H9 (cell line): ENCODE measurements at regions not wholly inside any gene's neighbourhood (a gene's known extent, or its start where the extent isn't known, plus 50 kb on each side); places are given as distances from the start of the nearest gene placed in this dataset.

Experiments used
- DNase-seq: peaks from one replicate; pipeline ENCODE4 v3.0.0-alpha.2; 2017
- H2AFZ ChIP-seq: one replicate; pipeline ENCODE4 v1.6.1; 2013; ENCODE audit warnings: mild to moderate bottlenecking, low read length, control low read depth, moderate library complexity
- H2AK5ac ChIP-seq: 2 replicates; pipeline ENCODE4 v1.6.1; 2013; ENCODE audit warnings: low read length, control low read depth, mixed read lengths; ENCODE audit not compliant: insufficient read length
- H2BK120ac ChIP-seq: one replicate; pipeline ENCODE4 v1.6.1; 2013; ENCODE audit warnings: low read depth, mild to moderate bottlenecking, low read length, control low read depth, inconsistent platforms; ENCODE audit not compliant: poor library complexity, severe bottlenecking
- H2BK12ac ChIP-seq: 2 replicates; pipeline ENCODE4 v1.6.1; 2013; ENCODE audit warnings: low read length, control low read depth, mixed read lengths, low read depth; ENCODE audit not compliant: insufficient read length
- H2BK15ac ChIP-seq: 2 replicates; pipeline ENCODE4 v1.6.1; 2013; ENCODE audit warnings: low read depth, low read length, control low read depth
- H2BK20ac ChIP-seq: one replicate; pipeline ENCODE4 v1.6.1; 2013; ENCODE audit warnings: low read depth, mild to moderate bottlenecking, low read length, control low read depth, inconsistent platforms; ENCODE audit not compliant: poor library complexity, severe bottlenecking
- H2BK5ac ChIP-seq: 2 replicates; pipeline ENCODE4 v1.6.1; 2013; ENCODE audit warnings: low read length, control low read depth, mixed read lengths; ENCODE audit not compliant: insufficient read length
- H3K14ac ChIP-seq: 2 replicates; pipeline ENCODE4 v1.6.1; 2013; ENCODE audit warnings: low read length, control low read depth; ENCODE audit not compliant: insufficient read depth
- H3K18ac ChIP-seq: 2 replicates; pipeline ENCODE4 v1.6.1; 2013; ENCODE audit warnings: low read depth, mild to moderate bottlenecking, mixed read lengths, low read length, control low read depth; ENCODE audit not compliant: insufficient read length
- H3K23ac ChIP-seq: 2 replicates; pipeline ENCODE4 v1.6.1; 2013; ENCODE audit warnings: low read length, control low read depth, mixed read lengths, low read depth; ENCODE audit not compliant: insufficient read length
- H3K23me2 ChIP-seq: 2 replicates; pipeline ENCODE4 v1.6.1; 2013; ENCODE audit warnings: low read depth, mild to moderate bottlenecking, mixed read lengths, low read length, control low read depth; ENCODE audit not compliant: insufficient read length, poor library complexity, severe bottlenecking
- H3K27ac ChIP-seq: 2 replicates; pipeline ENCODE4 v1.5.1; 2013; ENCODE audit warnings: low read length, control low read depth, mixed read lengths, low read depth; ENCODE audit not compliant: insufficient read length
- H3K27me3 ChIP-seq: 2 replicates; pipeline ENCODE4 v1.6.1; 2013; ENCODE audit warnings: low read length, control low read depth, inconsistent platforms; ENCODE audit not compliant: insufficient read depth
- H3K4ac ChIP-seq: 2 replicates; pipeline ENCODE4 v1.6.1; 2013; ENCODE audit warnings: low read depth, mild to moderate bottlenecking, control low read depth, inconsistent platforms, low read length, moderate library complexity
- H3K4me1 ChIP-seq: 2 replicates; pipeline ENCODE4 v1.6.1; 2013; ENCODE audit warnings: low read length, control low read depth, inconsistent platforms; ENCODE audit not compliant: insufficient read depth
- H3K4me2 ChIP-seq: 2 replicates; pipeline ENCODE4 v1.6.1; 2013; ENCODE audit warnings: low read length, control low read depth, mixed read lengths; ENCODE audit not compliant: insufficient read length, insufficient read depth
- H3K56ac ChIP-seq: 2 replicates; pipeline ENCODE4 v1.6.1; 2013; ENCODE audit warnings: low read depth, mild to moderate bottlenecking, mixed read lengths, low read length, control low read depth; ENCODE audit not compliant: insufficient read length
- H3K79me1 ChIP-seq: 2 replicates; pipeline ENCODE4 v1.6.1; 2013; ENCODE audit warnings: low read depth, mild to moderate bottlenecking, moderate library complexity, low read length, control low read depth, inconsistent platforms; ENCODE audit not compliant: insufficient read depth, poor library complexity, severe bottlenecking
- H3K79me2 ChIP-seq: 2 replicates; pipeline ENCODE4 v1.6.1; 2013; ENCODE audit warnings: low read length, control low read depth, inconsistent platforms; ENCODE audit not compliant: insufficient read depth
- H3K9ac ChIP-seq: 2 replicates; pipeline ENCODE4 v1.6.1; 2013; ENCODE audit warnings: low read length, control low read depth, mixed read lengths; ENCODE audit not compliant: insufficient read length; ENCODE audit errors: extremely low read depth
- H3K9me3 ChIP-seq: one replicate; pipeline ENCODE4 v1.6.1; 2013; ENCODE audit warnings: low read depth, low read length, inconsistent platforms; ENCODE audit not compliant: control insufficient read depth
- H3T11ph ChIP-seq: one replicate; pipeline ENCODE4 v1.6.1; 2013; ENCODE audit warnings: mild to moderate bottlenecking, low read length, control low read depth, inconsistent platforms
- H4K20me1 ChIP-seq: one replicate; pipeline ENCODE4 v1.6.1; 2013; ENCODE audit not compliant: control insufficient read depth, insufficient read length, insufficient read depth
- H4K5ac ChIP-seq: 2 replicates; pipeline ENCODE4 v1.6.1; 2013; ENCODE audit warnings: low read depth, mild to moderate bottlenecking, mixed read lengths, low read length, control low read depth; ENCODE audit not compliant: insufficient read length
- H4K8ac ChIP-seq: replicated peaks from 2 replicates; pipeline ENCODE4 v1.6.1; 2013; ENCODE audit warnings: low read length, control low read depth, mixed read lengths, low read depth; ENCODE audit not compliant: insufficient read length
- H4K91ac ChIP-seq: 2 replicates; pipeline ENCODE4 v1.6.1; 2013; ENCODE audit warnings: low read depth, mild to moderate bottlenecking, moderate library complexity, mixed read lengths, low read length, control low read depth; ENCODE audit not compliant: insufficient read length
- H3K27ac Mint-ChIP-seq, 3 experiments: 2 replicates in 2 of 3; 3 replicates in 1 of 3; pipeline ENCODE4 v1.8.0; 2020 to 2021; ENCODE audit warnings: mixed read lengths in 3 of 3, mild to moderate bottlenecking in 1 of 3, moderate library complexity in 1 of 3
- H3K27me3 Mint-ChIP-seq: 2 replicates; pipeline ENCODE4 v1.8.0; 2021; ENCODE audit warnings: low read depth, mild to moderate bottlenecking, moderate library complexity, mixed read lengths
- H3K36me3 Mint-ChIP-seq, 3 experiments: 2 replicates in 2 of 3; 3 replicates in 1 of 3; pipeline ENCODE4 v1.8.0; 2020 to 2021; ENCODE audit warnings: low read depth in 3 of 3, mixed read lengths in 3 of 3; ENCODE audit not compliant: insufficient read depth in 1 of 3
- H3K4me1 Mint-ChIP-seq, 2 experiments: 2 replicates each; pipeline ENCODE4 v1.8.0; 2020; ENCODE audit warnings: mixed read lengths in 2 of 2
- H3K4me3 Mint-ChIP-seq, 2 experiments: 2 replicates in 1 of 2; 3 replicates in 1 of 2; pipeline ENCODE4 v1.8.0; 2020 to 2021; ENCODE audit warnings: mild to moderate bottlenecking in 2 of 2, mixed read lengths in 2 of 2, moderate library complexity in 1 of 2
- H3K9me3 Mint-ChIP-seq, 2 experiments: 2 replicates in 1 of 2; 3 replicates in 1 of 2; pipeline ENCODE4 v1.8.0; 2020; ENCODE audit warnings: mild to moderate bottlenecking in 2 of 2, mixed read lengths in 2 of 2, moderate library complexity in 1 of 2
- CTCF ChIP-seq: fragments of 200-600 bp; sonication (generic); conservative IDR thresholded peaks from 3 replicates; pipeline ENCODE4 v1.8.0; 2021; ENCODE audit warnings: antibody characterized with exemption, mild to moderate bottlenecking
- WGBS: extraction: QIAGEN DNeasy Blood & Tissue Kit; methylation state at CpG from one replicate; pipeline ENCODE4 v1.1.7; 2013; ENCODE audit warnings: missing lambda C conversion rate, low lambda C conversion rate, mixed read lengths; ENCODE audit not compliant: insufficient read length; ENCODE audit errors: extremely low coverage; 5-methylcytosine and 5-hydroxymethylcytosine counted together

GRCh38 chr10:63887600-63888370 is 366.6 kb downstream of the REEP3 start:
- no peak overlapping the region for H2AFZ ChIP-seq
- H3K4ac ChIP-seq, result no peak overlapping the region
- H3K27ac Mint-ChIP-seq, result no peak overlapping the region

More at GRCh38 chr10:63887600-63888370, 366.6 kb downstream of the REEP3 start:
- Histone ChIP-seq H3K14ac (no peak overlapping the region), H3K9ac (no peak overlapping the region), H3K27ac (no peak overlapping the region), H2BK120ac (no peak overlapping the region), H2BK20ac (no peak overlapping the region), H3K4me2 (no peak overlapping the region), H2BK5ac (no peak overlapping the region), H2BK12ac (no peak overlapping the region), H4K5ac (no peak overlapping the region), H3K23ac (no peak overlapping the region), H3K9me3 (no peaks in the 10 kb centered on the region), H3K79me2 (no peaks in the 10 kb centered on the region), H4K20me1 (no peaks in the 10 kb centered on the region), H4K91ac (no peak overlapping the region), H3K4me1 (no peaks in the 10 kb centered on the region; the same call in 1 of the 2 replicates), H2BK15ac (no peak overlapping the region), H3K79me1 (no peaks in the 10 kb centered on the region), H2AK5ac (no peak overlapping the region), H3T11ph (no peak overlapping the region), H3K23me2 (no peaks in the 10 kb centered on the region), H3K27me3 (no peaks in the 10 kb centered on the region), H3K56ac (no peak overlapping the region), H4K8ac (no peak overlapping the region), H3K18ac (no peak overlapping the region)
- peaks cover 0 to 4% (median 0%) of the 10 kb centered on the region in 3 experiments; a peak in 3 of 7 replicates for H3K36me3 Mint-ChIP-seq
- no peak overlapping the region for H3K4me3 Mint-ChIP-seq
- H3K27me3 Mint-ChIP-seq, result peaks cover 7% of the 10 kb centered on the region
- H3K9me3 Mint-ChIP-seq, result no peaks in the 10 kb centered on the region; a peak in 1 of 5 replicates
- no peak for DNase-seq
- TF ChIP-seq CTCF, result no peak; the same call in 2 of the 3 replicates
- WGBS, result no CpG with 5 or more reads among the region's 5 CpGs
- H3K4me1 Mint-ChIP-seq, result peaks cover 20 to 32% of the 10 kb centered on the region in 2 experiments
